ENCODE measurements at regions not wholly inside any gene's neighbourhood (a gene's known extent, or its start where the extent isn't known, plus 50 kb on each side); places are given as distances from the start of the nearest gene placed in this dataset.

GRCh38 chr5:111856876-111857466 is 100.0 kb upstream of the NREP start:
- Histone ChIP-seq H3K36me3 (ENCODE audit: control insufficient read depth, insufficient read depth, low read length) (no peaks in the 10 kb centered on the region), H3K27ac (ENCODE audit: low read depth, low read length, severe bottlenecking) (no peak overlapping the region), H3K9me3 (ENCODE audit: control insufficient read depth, low read length) (no peaks in the 10 kb centered on the region), H3K4me3 (ENCODE audit: extremely low read depth, insufficient read depth, low read length, poor library complexity, severe bottlenecking) (no peak overlapping the region), H3K4me1 (ENCODE audit: control insufficient read depth, insufficient read depth, low read length, poor library complexity, severe bottlenecking) (peaks cover 11% of the 10 kb centered on the region)
- 80 to 91% methylated on average over 1 to 3 of the region's 5 CpGs for WGBS, 2 experiments (ENCODE audit: insufficient coverage in 2 of 2)

GRCh38 chr5:111855356-111855755 is 98.4 kb upstream of the NREP start:
- Histone ChIP-seq H3K9me3 (ENCODE audit: control insufficient read depth, low read length) (no peaks in the 10 kb centered on the region), H3K4me1 (ENCODE audit: control insufficient read depth, insufficient read depth, low read length, poor library complexity, severe bottlenecking) (peaks cover 11% of the 10 kb centered on the region), H3K36me3 (ENCODE audit: control insufficient read depth, insufficient read depth, low read length) (no peaks in the 10 kb centered on the region), H3K4me3 (ENCODE audit: extremely low read depth, insufficient read depth, low read length, poor library complexity, severe bottlenecking) (no peak overlapping the region), H3K27ac (ENCODE audit: low read depth, low read length, severe bottlenecking) (no peak overlapping the region)
- no CpG with 5 or more reads among the region's 1 CpG for WGBS, 2 experiments (ENCODE audit: insufficient coverage in 2 of 2)

- WGBS, 2 experiments (ENCODE audit: insufficient coverage in 2 of 2), result 86 to 100% methylated on average over 1 of the region's 2 CpGs
- no peak overlapping the region for H3K4me3 ChIP-seq (ENCODE audit: extremely low read depth, insufficient read depth, low read length, poor library complexity, severe bottlenecking)
- H3K36me3 ChIP-seq (ENCODE audit: control insufficient read depth, insufficient read depth, low read length), result no peaks in the 10 kb centered on the region
Observed at GRCh38 chr5:111854186-111854585, 97.2 kb upstream of the NREP start.

GRCh38 chr5:111853748-111854147 is 96.8 kb upstream of the NREP start:
- Histone ChIP-seq H3K4me3 (ENCODE audit: extremely low read depth, insufficient read depth, low read length, poor library complexity, severe bottlenecking) (no peak overlapping the region), H3K9me3 (ENCODE audit: control insufficient read depth, low read length) (no peaks in the 10 kb centered on the region), H3K27ac (ENCODE audit: low read depth, low read length, severe bottlenecking) (no peak overlapping the region), H3K4me1 (ENCODE audit: control insufficient read depth, insufficient read depth, low read length, poor library complexity, severe bottlenecking) (peaks cover 11% of the 10 kb centered on the region), H3K36me3 (ENCODE audit: control insufficient read depth, insufficient read depth, low read length) (no peaks in the 10 kb centered on the region)
- 83 to 86% methylated on average over 1 to 3 of the region's 3 CpGs for WGBS, 2 experiments (ENCODE audit: insufficient coverage in 2 of 2)

More at GRCh38 chr5:111854186-111854585, 97.2 kb upstream of the NREP start:
- peaks cover 11% of the 10 kb centered on the region for H3K4me1 ChIP-seq (ENCODE audit: control insufficient read depth, insufficient read depth, low read length, poor library complexity, severe bottlenecking)
- H3K27ac ChIP-seq (ENCODE audit: low read depth, low read length, severe bottlenecking), result no peak overlapping the region
- H3K9me3 ChIP-seq (ENCODE audit: control insufficient read depth, low read length), result no peaks in the 10 kb centered on the region

GRCh38 chr5:111851631-111852548 is 94.9 kb upstream of the NREP start:
- H3K27ac ChIP-seq (ENCODE audit: low read depth, low read length, severe bottlenecking), result no peak overlapping the region
- H3K4me1 ChIP-seq (ENCODE audit: control insufficient read depth, insufficient read depth, low read length, poor library complexity, severe bottlenecking), result peaks cover 6% of the 10 kb centered on the region
- 80 to 94% methylated on average over 2 to 3 of the region's 4 CpGs for WGBS, 2 experiments (ENCODE audit: insufficient coverage in 2 of 2)
- no peaks in the 10 kb centered on the region for H3K36me3 ChIP-seq (ENCODE audit: control insufficient read depth, insufficient read depth, low read length)
- no peak overlapping the region for H3K4me3 ChIP-seq (ENCODE audit: extremely low read depth, insufficient read depth, low read length, poor library complexity, severe bottlenecking)
- no peaks in the 10 kb centered on the region for H3K9me3 ChIP-seq (ENCODE audit: control insufficient read depth, low read length)

GRCh38 chr5:111848476-111848875 is 91.5 kb upstream of the NREP start:
- WGBS, 2 experiments (ENCODE audit: insufficient coverage in 2 of 2), result 94 to 100% methylated on average over 2 to 3 of the region's 3 CpGs
- Histone ChIP-seq H3K9me3 (ENCODE audit: control insufficient read depth, low read length) (no peaks in the 10 kb centered on the region), H3K36me3 (ENCODE audit: control insufficient read depth, insufficient read depth, low read length) (no peaks in the 10 kb centered on the region), H3K4me3 (ENCODE audit: extremely low read depth, insufficient read depth, low read length, poor library complexity, severe bottlenecking) (no peak overlapping the region), H3K27ac (ENCODE audit: low read depth, low read length, severe bottlenecking) (no peak overlapping the region), H3K4me1 (ENCODE audit: control insufficient read depth, insufficient read depth, low read length, poor library complexity, severe bottlenecking) (no peaks in the 10 kb centered on the region)

GRCh38 chr5:111847052-111847925 is 90.3 kb upstream of the NREP start:
- no peak overlapping the region for H3K27ac ChIP-seq (ENCODE audit: low read depth, low read length, severe bottlenecking)
- H3K4me1 ChIP-seq (ENCODE audit: control insufficient read depth, insufficient read depth, low read length, poor library complexity, severe bottlenecking), result no peaks in the 10 kb centered on the region
- no peaks in the 10 kb centered on the region for H3K36me3 ChIP-seq (ENCODE audit: control insufficient read depth, insufficient read depth, low read length)
- no CpG with 5 or more reads among the region's 3 CpGs for WGBS, 2 experiments (ENCODE audit: insufficient coverage in 2 of 2)
- H3K9me3 ChIP-seq (ENCODE audit: control insufficient read depth, low read length), result no peaks in the 10 kb centered on the region
- no peak overlapping the region for H3K4me3 ChIP-seq (ENCODE audit: extremely low read depth, insufficient read depth, low read length, poor library complexity, severe bottlenecking)

- H3K36me3 ChIP-seq (ENCODE audit: control insufficient read depth, insufficient read depth, low read length), result no peaks in the 10 kb centered on the region
- H3K4me3 ChIP-seq (ENCODE audit: extremely low read depth, insufficient read depth, low read length, poor library complexity, severe bottlenecking), result no peak overlapping the region
- no peaks in the 10 kb centered on the region for H3K9me3 ChIP-seq (ENCODE audit: control insufficient read depth, low read length)
- no peak overlapping the region for H3K27ac ChIP-seq (ENCODE audit: low read depth, low read length, severe bottlenecking)
- no peaks in the 10 kb centered on the region for H3K4me1 ChIP-seq (ENCODE audit: control insufficient read depth, insufficient read depth, low read length, poor library complexity, severe bottlenecking)
- WGBS, 2 experiments (ENCODE audit: insufficient coverage in 2 of 2), result 100% methylated on average over 1 of the region's 6 CpGs; no CpG with 5 or more reads in 1 of the 2 experiments
Observed at GRCh38 chr5:111840036-111840674, 83.2 kb upstream of the NREP start.

GRCh38 chr5:111839438-111839837 is 82.4 kb upstream of the NREP start:
- no peak overlapping the region for H3K27ac ChIP-seq (ENCODE audit: low read depth, low read length, severe bottlenecking)
- H3K36me3 ChIP-seq (ENCODE audit: control insufficient read depth, insufficient read depth, low read length), result no peaks in the 10 kb centered on the region
- no peaks in the 10 kb centered on the region for H3K9me3 ChIP-seq (ENCODE audit: control insufficient read depth, low read length)
- no peaks in the 10 kb centered on the region for H3K4me1 ChIP-seq (ENCODE audit: control insufficient read depth, insufficient read depth, low read length, poor library complexity, severe bottlenecking)
- H3K4me3 ChIP-seq (ENCODE audit: extremely low read depth, insufficient read depth, low read length, poor library complexity, severe bottlenecking), result no peak overlapping the region
- no CpG with 5 or more reads among the region's 3 CpGs for WGBS, 2 experiments (ENCODE audit: insufficient coverage in 2 of 2)

- Histone ChIP-seq H3K36me3 (ENCODE audit: control insufficient read depth, insufficient read depth, low read length) (no peaks in the 10 kb centered on the region), H3K27ac (ENCODE audit: low read depth, low read length, severe bottlenecking) (no peak overlapping the region), H3K4me3 (ENCODE audit: extremely low read depth, insufficient read depth, low read length, poor library complexity, severe bottlenecking) (no peak overlapping the region), H3K4me1 (ENCODE audit: control insufficient read depth, insufficient read depth, low read length, poor library complexity, severe bottlenecking) (no peaks in the 10 kb centered on the region), H3K9me3 (ENCODE audit: control insufficient read depth, low read length) (no peaks in the 10 kb centered on the region)
Observed at GRCh38 chr5:111836426-111836825, 79.4 kb upstream of the NREP start.

All from mesodermal cell (in vitro differentiated cells).